K562 (cell line): ENCODE measurements at regions not wholly inside any gene's neighbourhood (a gene's known extent, or its start where the extent isn't known, plus 50 kb on each side); places are given as distances from the start of the nearest gene placed in this dataset.

Experiments used
- ATF6 ChIP-seq: sonication (generic); formaldehyde crosslinking; IDR thresholded peaks from 2 replicates; pipeline ENCODE4 v1.4.0; 2020; ENCODE audit warnings: mild to moderate bottlenecking, missing genetic modification reagents
- HINFP ChIP-seq: fragments of 450-650 bp; conservative IDR thresholded peaks from 2 replicates; pipeline ENCODE4 v1.6.1; 2016; ENCODE audit warnings: missing genetic modification characterization, low read depth, mild to moderate bottlenecking, control low read depth, missing compliant biosample characterization
- JUNB ChIP-seq: fragments of 450-650 bp; formaldehyde crosslinking; conservative IDR thresholded peaks from 2 replicates; pipeline ENCODE4 v1.4.0; 2020; ENCODE audit warnings: mild to moderate bottlenecking
- MEF2D ChIP-seq: conservative IDR thresholded peaks from 2 replicates; pipeline ENCODE4 v1.6.1; 2016; ENCODE audit warnings: low read depth, missing genetic modification characterization, missing compliant biosample characterization
- TRIM25 ChIP-seq: fragments of 450-650 bp; IDR thresholded peaks from 2 replicates; pipeline ENCODE4 v1.7.0; 2016; ENCODE audit warnings: borderline replicate concordance
- ZBTB33 ChIP-seq: sonication (generic); formaldehyde crosslinking; IDR thresholded peaks from 2 replicates; pipeline ENCODE4 v1.8.1; 2023; ENCODE audit warnings: mild to moderate bottlenecking, missing genetic modification reagents
- ZEB2 ChIP-seq: fragments of 450-650 bp; IDR thresholded peaks from 2 replicates; pipeline ENCODE4 v1.6.1; 2016

- TF ChIP-seq TRIM25: no peak
- TF ChIP-seq JUNB (CRISPR knock-in tag): no peak
- TF ChIP-seq ZBTB33 (CRISPR knock-in tag): no peak
- TF ChIP-seq HINFP (tag): no peak
- TF ChIP-seq ATF6 (CRISPR knock-in tag): no peak
- no peak for TF ChIP-seq ZEB2
- TF ChIP-seq MEF2D: no peak
Measured at GRCh38 chrX:19174401-19175025, 52.2 kb upstream of the ADGRG2 start (continued).
